DND-41 (cell line): ENCODE measurements at regions not wholly inside any gene's neighbourhood (a gene's known extent, or its start where the extent isn't known, plus 50 kb on each side); places are given as distances from the start of the nearest gene placed in this dataset.

ENCODE experiments used
- ATAC-seq: fragments of 200-7000 bp; cut with Tn5 transposase; 3 replicates; pipeline ENCODE4 v1.9.1; 2021; ENCODE audit warnings: low read depth; ENCODE audit not compliant: insufficient read depth
- DNase-seq: peaks from one replicate; pipeline ENCODE4 v3.0.0-alpha.2; 2020
- H2AFZ ChIP-seq: 2 replicates; pipeline ENCODE4 v1.6.0; 2012; ENCODE audit warnings: low read depth, low read length
- H3K27ac ChIP-seq: 2 replicates; pipeline ENCODE4 v1.5.1; 2012; ENCODE audit warnings: low read length, inconsistent platforms
- H3K27me3 ChIP-seq: fragments of 200-600 bp; sonication (generic); 2 replicates; pipeline ENCODE4 v1.6.0; 2012; ENCODE audit warnings: low read length, mild to moderate bottlenecking, inconsistent platforms; ENCODE audit not compliant: insufficient read depth, poor library complexity
- H3K36me3 ChIP-seq: 2 replicates; pipeline ENCODE4 v1.5.1; 2012; ENCODE audit warnings: low read length, inconsistent platforms; ENCODE audit not compliant: insufficient read depth
- H3K4me1 ChIP-seq: 2 replicates; pipeline ENCODE4 v1.5.1; 2012; ENCODE audit warnings: mild to moderate bottlenecking, low read length; ENCODE audit not compliant: insufficient read depth
- H3K4me2 ChIP-seq: 2 replicates; pipeline ENCODE4 v1.6.0; 2012; ENCODE audit warnings: mild to moderate bottlenecking, moderate library complexity, low read length, inconsistent platforms; ENCODE audit not compliant: insufficient read depth
- H3K4me3 ChIP-seq, 2 experiments: fragments of 200-600 bp in 1 of 2; shearing (Covaris generic) in 1 of 2; 2 replicates each; pipeline ENCODE4 v1.5.1; 2012 to 2016; ENCODE audit warnings: inconsistent platforms in 2 of 2, low read length in 2 of 2, mild to moderate bottlenecking in 2 of 2, low read depth in 1 of 2, moderate library complexity in 1 of 2
- H3K79me2 ChIP-seq: 2 replicates; pipeline ENCODE4 v1.6.0; 2012; ENCODE audit warnings: low read length, inconsistent platforms; ENCODE audit not compliant: insufficient read depth
- H3K9ac ChIP-seq: 2 replicates; pipeline ENCODE4 v1.6.0; 2012; ENCODE audit warnings: low read depth, mild to moderate bottlenecking, inconsistent platforms, low read length, moderate library complexity
- H3K9me3 ChIP-seq: 2 replicates; pipeline ENCODE4 v1.5.1; 2012; ENCODE audit warnings: low read length, moderate library complexity, mild to moderate bottlenecking, inconsistent platforms; ENCODE audit not compliant: insufficient read depth, severe bottlenecking
- H4K20me1 ChIP-seq: 2 replicates; pipeline ENCODE4 v1.6.0; 2012; ENCODE audit warnings: low read length; ENCODE audit not compliant: insufficient read depth
- CTCF ChIP-seq: IDR thresholded peaks from 2 replicates; pipeline ENCODE4 v1.5.1; 2012; ENCODE audit warnings: borderline replicate concordance, low read length, moderate library complexity, mild to moderate bottlenecking; ENCODE audit not compliant: poor library complexity, severe bottlenecking; ENCODE audit errors: extremely low read depth
- EZH2 ChIP-seq: IDR thresholded peaks from 3 replicates; pipeline ENCODE4 v1.6.1; 2012; ENCODE audit warnings: borderline replicate concordance, low read depth, mild to moderate bottlenecking, moderate library complexity, low read length, inconsistent platforms; ENCODE audit not compliant: severe bottlenecking

GRCh38 chr5:122608222-122608621 lies 166.7 kb upstream of the SNX2 start:
- ATAC-seq = no peak
- TF ChIP-seq CTCF (no peak), EZH2 (no peak)
- no peaks in the 10 kb centered on the region for H3K27me3 ChIP-seq
- no peaks in the 10 kb centered on the region for H4K20me1 ChIP-seq
- DNase-seq = no peak
- no peak overlapping the region for H3K27ac ChIP-seq
- no peak overlapping the region for H3K4me3 ChIP-seq
- no peaks in the 10 kb centered on the region for H3K9me3 ChIP-seq
- no peaks in the 10 kb centered on the region for H3K36me3 ChIP-seq
- no peak overlapping the region for H3K9ac ChIP-seq
- H3K4me1 ChIP-seq = no peaks in the 10 kb centered on the region
- H3K79me2 ChIP-seq = no peaks in the 10 kb centered on the region
- no peak overlapping the region for H3K4me2 ChIP-seq
- H2AFZ ChIP-seq = no peak overlapping the region

GRCh38 chr5:122611406-122611805 lies 163.5 kb upstream of the SNX2 start:
- Histone ChIP-seq H3K9me3 (no peaks in the 10 kb centered on the region), H4K20me1 (no peaks in the 10 kb centered on the region)

GRCh38 chr5:122612901-122613300 lies 162.0 kb upstream of the SNX2 start:
- no peaks in the 10 kb centered on the region for H3K36me3 ChIP-seq
- H3K4me2 ChIP-seq = no peak overlapping the region
- ATAC-seq = no peak
- H3K79me2 ChIP-seq = no peaks in the 10 kb centered on the region
- H3K9ac ChIP-seq = no peak overlapping the region
- no peak overlapping the region for H2AFZ ChIP-seq
- TF ChIP-seq EZH2 (no peak), CTCF (no peak)
- no peaks in the 10 kb centered on the region for H3K27me3 ChIP-seq
- DNase-seq = no peak
- no peaks in the 10 kb centered on the region for H3K9me3 ChIP-seq
- H3K27ac ChIP-seq = no peak overlapping the region
- H3K4me3 ChIP-seq = no peak overlapping the region
- no peaks in the 10 kb centered on the region for H3K4me1 ChIP-seq
- H4K20me1 ChIP-seq = no peaks in the 10 kb centered on the region

More at GRCh38 chr5:122611406-122611805, 163.5 kb upstream of the SNX2 start:
- Histone ChIP-seq H3K79me2 (no peaks in the 10 kb centered on the region), H3K4me1 (no peaks in the 10 kb centered on the region), H3K27ac (no peak overlapping the region), H3K4me2 (no peak overlapping the region), H3K36me3 (no peaks in the 10 kb centered on the region), H3K4me3 (no peak overlapping the region), H3K9ac (no peak overlapping the region), H3K27me3 (no peaks in the 10 kb centered on the region), H2AFZ (no peak overlapping the region)
- no peak for DNase-seq
- no peak for TF ChIP-seq CTCF
- TF ChIP-seq EZH2 = no peak
- no peak for ATAC-seq

GRCh38 chr5:122615146-122615545 lies 159.7 kb upstream of the SNX2 start:
- Histone ChIP-seq H3K4me3 (no peak overlapping the region), H4K20me1 (no peaks in the 10 kb centered on the region), H3K79me2 (no peaks in the 10 kb centered on the region), H3K4me2 (no peak overlapping the region), H2AFZ (no peak overlapping the region), H3K9me3 (no peaks in the 10 kb centered on the region), H3K27me3 (no peaks in the 10 kb centered on the region), H3K36me3 (no peaks in the 10 kb centered on the region), H3K27ac (no peak overlapping the region), H3K4me1 (no peaks in the 10 kb centered on the region), H3K9ac (no peak overlapping the region)
- DNase-seq (no peak), ATAC-seq (no peak)
- no peak for TF ChIP-seq CTCF
